ENCODE measurements at regions not wholly inside any gene's neighbourhood (a gene's known extent, or its start where the extent isn't known, plus 50 kb on each side); places are given as distances from the start of the nearest gene placed in this dataset.

DNA sequence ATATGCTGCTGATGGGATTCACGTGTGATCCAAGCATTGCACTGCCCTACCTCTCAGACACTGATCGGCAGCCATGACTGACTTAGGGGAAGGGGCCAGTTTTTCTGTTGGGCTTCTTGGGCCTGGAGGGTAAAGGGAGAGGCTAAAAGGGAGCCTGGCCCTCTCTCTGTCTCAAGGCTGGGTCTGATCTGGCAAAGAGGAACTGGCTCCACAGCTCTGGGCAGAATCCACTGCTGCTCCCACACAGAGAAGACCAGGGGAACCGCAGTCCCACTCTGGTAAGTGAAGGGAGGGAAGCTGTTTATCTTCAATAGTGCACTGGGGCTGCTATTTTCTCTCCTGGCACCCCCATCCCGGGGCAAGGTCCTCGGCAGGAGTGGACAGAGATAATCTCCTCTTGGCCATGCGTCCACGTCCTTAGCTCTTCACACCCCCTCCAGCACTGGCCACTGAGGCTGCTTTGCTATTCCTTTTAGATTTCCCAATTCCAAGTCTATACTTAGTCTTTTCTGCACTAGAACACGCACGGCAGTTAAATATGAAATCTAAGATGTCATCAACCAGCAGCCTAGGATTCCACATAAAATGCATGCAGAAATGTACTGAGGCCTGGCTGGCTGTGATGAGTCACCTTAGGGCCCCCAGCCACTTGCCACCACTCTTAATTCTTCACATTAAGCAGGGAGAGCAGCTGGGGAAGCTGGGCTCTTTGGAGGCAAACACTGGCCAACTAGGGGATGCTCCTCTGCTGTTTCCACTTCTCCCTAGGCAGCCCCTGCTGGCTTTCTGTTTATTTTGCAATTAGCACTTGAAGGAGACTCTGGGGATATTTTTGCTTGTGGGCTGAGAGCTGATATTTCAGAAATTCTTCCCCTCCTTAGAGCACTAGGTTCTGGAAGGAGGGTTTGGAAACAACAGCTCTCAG, 87.8 kb upstream of the ARMC2 start:
- TF ChIP-seq GATA2 (IDR thresholded peaks at IDR 0.05; ENCODE audit: low read depth, low read length), result no peak
- no peak for TF ChIP-seq GATA3 (IDR thresholded peaks at IDR 0.05; ENCODE audit: low read depth, low read length)

DNA sequence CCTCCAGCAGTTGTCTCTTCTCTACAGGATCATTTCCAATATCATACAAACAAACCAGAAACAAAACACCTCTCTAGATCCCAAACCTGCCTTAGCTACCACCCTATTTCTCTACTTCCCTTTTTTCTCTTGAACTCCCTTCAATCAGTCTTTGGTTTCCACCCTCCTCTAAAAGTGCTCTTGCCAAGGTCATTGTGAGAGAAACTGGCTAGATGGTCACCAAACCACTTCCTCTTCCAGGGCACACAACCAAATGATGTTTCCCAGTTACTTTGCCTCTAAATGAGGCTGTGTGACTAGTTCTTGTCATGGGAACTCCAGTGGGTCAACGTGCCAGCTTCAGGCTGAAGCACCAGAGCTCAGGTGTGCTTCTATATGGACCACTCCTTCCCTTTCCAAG, 85.8 kb upstream of the ARMC2 start:
- TF ChIP-seq GATA2 (IDR thresholded peaks at IDR 0.05; ENCODE audit: low read depth, low read length), result no peak
- no peak for TF ChIP-seq GATA3 (IDR thresholded peaks at IDR 0.05; ENCODE audit: low read depth, low read length)

DNA sequence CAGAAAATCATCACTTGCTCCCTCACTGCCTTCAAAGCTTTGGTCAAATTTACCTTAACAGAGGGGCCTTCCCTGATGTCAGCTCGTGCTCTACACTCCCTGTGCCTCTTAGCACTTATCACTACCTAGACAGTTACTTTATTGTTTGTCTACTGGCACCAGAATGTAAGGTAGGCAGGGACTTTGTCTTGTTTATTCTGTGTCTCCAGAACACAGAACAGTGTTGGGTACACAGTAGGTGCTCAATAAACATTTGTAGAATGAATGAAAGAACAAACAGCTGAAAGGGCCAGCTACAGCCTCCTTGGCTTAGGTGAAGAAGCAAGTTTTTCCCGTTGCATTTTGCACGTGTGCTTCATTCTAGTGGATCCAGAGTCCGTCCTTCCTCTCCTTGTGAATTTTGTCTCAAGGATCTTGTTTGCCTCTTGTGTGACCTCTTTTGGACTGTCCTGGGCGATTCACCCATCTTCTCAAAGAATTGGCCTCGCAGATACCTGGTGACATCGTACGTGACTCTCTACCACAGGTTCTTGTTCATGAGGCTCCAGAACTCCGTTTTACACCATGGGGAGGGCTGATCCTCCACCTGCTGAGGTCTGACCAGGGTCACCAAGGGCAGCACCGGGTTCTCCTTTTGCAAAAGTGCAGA, 84.2 kb upstream of the ARMC2 start:
- TF ChIP-seq GATA3 (IDR thresholded peaks at IDR 0.05; ENCODE audit: low read depth, low read length) (no peak), GATA2 (IDR thresholded peaks at IDR 0.05; ENCODE audit: low read depth, low read length) (no peak)

DNA sequence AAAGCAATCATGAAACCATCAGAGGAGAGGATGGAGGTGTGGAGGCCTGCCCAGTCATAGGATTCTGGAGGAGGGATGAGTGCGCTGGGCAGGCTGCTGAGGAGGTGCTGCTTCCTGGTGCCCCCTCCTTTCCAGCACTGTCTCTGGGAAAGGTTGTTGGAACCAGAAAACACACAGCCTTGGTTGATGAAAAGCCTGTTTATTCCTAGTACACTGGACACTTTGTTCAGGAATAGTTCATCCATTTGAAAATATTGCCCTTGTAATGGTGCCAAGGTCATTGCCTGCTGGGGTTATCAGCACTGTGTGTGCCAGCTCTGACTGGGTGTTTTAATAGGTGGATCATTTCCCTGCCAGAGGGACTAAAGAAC, 83.7 kb upstream of the ARMC2 start:
- TF ChIP-seq GATA2 (IDR thresholded peaks at IDR 0.05; ENCODE audit: low read depth, low read length) (no peak), GATA3 (IDR thresholded peaks at IDR 0.05; ENCODE audit: low read depth, low read length) (no peak)

DNA sequence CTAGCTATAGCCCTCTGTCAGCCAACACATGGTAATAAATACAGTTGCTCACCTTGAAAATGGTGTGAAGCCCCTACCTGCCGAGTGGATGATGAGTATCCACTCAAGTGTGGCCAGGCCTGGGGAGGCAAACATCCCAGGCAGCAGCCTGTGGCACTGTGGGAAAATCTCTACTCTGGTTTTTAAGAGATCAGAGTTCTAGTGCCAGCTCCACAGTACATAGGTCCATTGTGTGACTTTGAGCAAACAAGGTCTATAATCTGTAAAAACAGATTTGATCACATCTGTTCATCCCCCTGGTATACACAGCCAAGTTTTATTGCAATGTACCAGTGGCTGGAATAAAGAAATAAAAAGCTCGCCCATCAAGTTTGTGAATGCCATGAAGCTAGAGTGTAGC, 82.7 kb upstream of the ARMC2 start:
- TF ChIP-seq GATA3 (IDR thresholded peaks at IDR 0.05; ENCODE audit: low read depth, low read length), result no peak
- no peak for TF ChIP-seq GATA2 (IDR thresholded peaks at IDR 0.05; ENCODE audit: low read depth, low read length)

DNA sequence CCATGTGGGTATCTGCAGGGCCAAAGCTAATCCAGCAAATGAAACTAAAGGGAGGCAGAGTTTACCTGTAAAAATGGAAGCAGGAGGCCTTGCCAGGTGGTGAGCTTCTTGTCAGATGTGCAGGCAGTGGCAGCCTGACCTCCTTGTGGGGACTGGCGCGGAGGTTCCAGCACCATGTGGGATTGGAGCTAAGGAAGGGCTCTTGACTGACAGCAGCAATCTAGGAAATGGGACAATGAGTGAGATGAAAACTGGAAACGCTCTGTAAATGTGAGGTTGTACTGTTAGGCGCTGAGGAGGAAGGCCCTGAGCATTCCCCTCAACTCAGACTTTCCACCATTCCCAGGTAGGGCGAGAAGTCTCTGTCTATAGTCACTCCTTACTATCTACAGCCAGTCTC, 81.8 kb upstream of the ARMC2 start:
- TF ChIP-seq GATA3 (IDR thresholded peaks at IDR 0.05; ENCODE audit: low read depth, low read length) (no peak), GATA2 (IDR thresholded peaks at IDR 0.05; ENCODE audit: low read depth, low read length) (no peak)

DNA sequence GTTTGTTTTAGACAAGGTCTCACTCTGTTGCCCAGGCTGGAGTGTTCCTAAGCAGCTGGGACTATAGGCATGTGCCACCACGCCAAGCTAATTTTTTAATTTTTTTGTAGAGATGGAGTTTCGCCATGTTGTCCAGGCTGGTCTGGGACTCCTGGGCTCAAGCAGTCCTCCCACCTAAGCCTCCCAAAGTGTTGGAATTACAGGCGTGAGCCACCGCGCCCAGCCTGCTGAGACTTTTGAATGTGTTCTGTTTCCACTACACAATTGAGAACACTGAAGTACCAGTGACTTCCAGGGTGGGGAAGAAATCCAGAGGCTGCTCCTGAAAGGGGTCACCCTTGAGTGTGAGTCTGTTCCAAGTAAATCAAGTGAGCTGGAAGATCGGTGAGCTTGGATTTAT, 81.3 kb upstream of the ARMC2 start:
- TF ChIP-seq GATA2 (IDR thresholded peaks at IDR 0.05; ENCODE audit: low read depth, low read length) (no peak), GATA3 (IDR thresholded peaks at IDR 0.05; ENCODE audit: low read depth, low read length) (no peak)

DNA sequence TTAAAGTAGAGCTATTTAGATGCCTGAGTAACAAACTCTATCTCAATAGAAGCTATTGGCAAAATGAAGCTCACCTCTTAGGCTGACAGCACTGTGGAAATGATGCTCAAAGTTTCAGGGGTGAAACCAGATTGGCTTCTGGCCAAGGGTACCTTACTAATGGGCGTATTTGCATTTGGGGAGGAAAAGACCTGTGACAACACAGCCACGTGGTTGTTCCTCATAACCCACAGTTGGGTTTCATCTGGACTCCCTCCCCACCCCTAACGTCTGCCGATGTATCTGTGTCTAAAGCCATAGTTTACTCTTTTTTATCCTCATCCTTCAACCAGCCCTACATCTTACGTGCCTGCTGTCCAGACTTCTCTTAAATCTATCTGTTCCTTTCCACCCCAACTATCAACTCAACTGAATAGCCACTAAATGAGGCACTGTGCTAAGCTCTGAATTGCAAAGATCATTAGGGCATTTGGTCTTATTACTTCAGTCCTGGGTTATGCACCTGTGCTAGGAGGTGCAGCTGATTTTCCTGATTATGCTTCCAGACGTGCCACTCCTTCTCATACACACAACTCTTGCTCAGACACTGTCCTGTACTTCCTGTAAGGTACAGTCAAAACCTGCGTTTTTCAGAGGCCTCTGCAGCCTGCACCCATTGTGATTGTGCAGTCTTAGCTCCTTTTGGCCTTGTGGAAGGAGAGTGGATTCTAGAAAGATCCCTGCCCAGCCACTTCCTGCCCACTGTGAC, 80.6 kb upstream of the ARMC2 start:
- TF ChIP-seq GATA3 (IDR thresholded peaks at IDR 0.05; ENCODE audit: low read depth, low read length) (no peak), GATA2 (IDR thresholded peaks at IDR 0.05; ENCODE audit: low read depth, low read length) (no peak)

DNA sequence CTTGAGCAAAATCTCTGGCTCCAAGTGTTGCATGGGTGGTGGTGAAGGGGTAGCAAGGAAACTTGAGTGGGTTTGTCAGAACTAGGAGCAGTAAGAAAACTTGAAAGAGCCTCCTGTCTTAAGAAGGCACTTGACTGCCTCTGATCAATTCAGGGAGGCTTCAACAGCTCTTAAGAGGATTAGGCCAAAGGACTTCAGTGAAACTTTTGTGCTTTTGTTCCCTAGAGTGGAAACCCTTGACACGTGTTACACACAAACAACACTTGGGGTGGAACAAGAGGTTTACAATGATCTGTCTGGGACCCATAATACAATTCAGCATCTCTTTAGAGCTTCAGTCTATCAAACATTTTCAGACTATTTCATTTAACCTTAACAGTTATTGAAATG, 80.1 kb upstream of the ARMC2 start:
- TF ChIP-seq GATA2 (IDR thresholded peaks at IDR 0.05; ENCODE audit: low read depth, low read length) (no peak), GATA3 (IDR thresholded peaks at IDR 0.05; ENCODE audit: low read depth, low read length) (no peak)

DNA sequence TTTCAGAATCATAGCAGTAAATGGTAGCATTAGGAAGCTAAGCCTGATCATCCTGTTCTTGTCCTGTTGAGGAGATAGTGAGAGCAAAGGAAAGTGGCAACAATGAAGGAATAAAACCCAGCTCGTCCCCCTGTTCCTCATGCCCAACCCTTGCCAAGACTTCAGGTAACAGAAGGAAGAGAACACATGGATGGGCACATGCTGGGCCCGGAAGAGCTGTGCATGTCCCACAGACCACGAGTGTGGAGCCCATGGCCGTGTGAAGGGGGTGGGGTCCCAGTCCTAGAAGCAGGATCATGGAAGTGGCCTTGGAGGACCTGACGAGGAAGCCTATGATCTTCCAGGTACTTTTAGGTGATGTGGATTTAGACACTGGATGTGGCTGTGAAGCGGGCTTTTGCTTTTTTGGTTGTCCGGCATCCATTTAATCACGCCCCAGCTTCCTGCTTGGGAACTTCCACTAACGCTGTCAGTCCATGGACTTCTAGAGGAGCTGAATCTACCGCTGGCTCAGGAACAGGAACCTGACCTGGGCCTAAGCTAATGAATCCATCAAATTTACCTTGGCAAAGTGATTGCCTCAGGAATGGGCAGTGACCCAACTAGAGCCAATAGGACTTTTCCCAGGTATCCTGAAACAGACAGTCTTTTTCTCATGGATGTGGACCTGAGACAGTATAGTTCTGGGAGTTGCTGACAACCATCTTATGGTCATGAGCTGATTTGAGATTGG, 79.3 kb upstream of the ARMC2 start:
- TF ChIP-seq GATA3 (IDR thresholded peaks at IDR 0.05; ENCODE audit: low read depth, low read length) (no peak), GATA2 (IDR thresholded peaks at IDR 0.05; ENCODE audit: low read depth, low read length) (no peak)

DNA sequence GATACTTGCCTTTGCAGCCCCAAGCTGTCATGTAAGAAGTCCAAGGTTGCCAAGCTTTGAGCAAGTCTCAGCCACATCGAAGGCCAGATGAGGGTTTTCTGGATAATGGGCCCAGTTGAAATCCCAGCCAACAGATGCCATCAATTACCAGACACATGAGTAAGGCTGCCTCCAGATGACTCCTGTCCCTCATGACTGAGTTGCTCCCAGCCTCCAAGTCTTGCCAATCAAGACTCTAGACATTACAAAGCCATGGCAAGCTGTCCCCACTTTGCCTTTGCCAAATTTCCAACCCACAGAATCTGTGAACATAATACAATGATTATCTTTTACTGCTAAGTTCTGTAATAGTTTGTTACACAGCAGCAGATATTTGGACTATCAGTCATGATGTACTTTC, 76.8 kb upstream of the ARMC2 start:
- TF ChIP-seq GATA2 (IDR thresholded peaks at IDR 0.05; ENCODE audit: low read depth, low read length), result no peak
- no peak for TF ChIP-seq GATA3 (IDR thresholded peaks at IDR 0.05; ENCODE audit: low read depth, low read length)

DNA sequence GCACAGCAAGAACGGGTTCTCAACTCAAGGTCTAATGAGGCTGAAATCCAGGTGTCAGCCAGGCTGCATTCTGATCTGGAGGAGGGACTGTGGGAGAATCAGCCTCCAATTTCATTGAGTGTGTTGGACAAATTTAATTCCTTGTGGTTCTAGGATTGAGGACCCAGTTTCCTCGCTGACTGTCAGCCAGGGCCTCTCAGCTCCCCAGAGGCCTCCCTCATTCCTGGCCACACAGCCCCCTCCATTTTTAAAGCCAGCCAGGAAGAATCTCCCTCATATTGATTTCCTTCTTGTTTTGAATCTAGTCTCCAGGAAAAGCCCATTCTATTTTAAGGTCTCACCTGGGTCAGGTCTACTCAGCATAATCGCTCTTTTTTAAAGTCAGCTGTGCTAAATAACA, 73.7 kb upstream of the ARMC2 start:
- no peak for TF ChIP-seq GATA3 (IDR thresholded peaks at IDR 0.05; ENCODE audit: low read depth, low read length)
- TF ChIP-seq GATA2 (IDR thresholded peaks at IDR 0.05; ENCODE audit: low read depth, low read length), result no peak

DNA sequence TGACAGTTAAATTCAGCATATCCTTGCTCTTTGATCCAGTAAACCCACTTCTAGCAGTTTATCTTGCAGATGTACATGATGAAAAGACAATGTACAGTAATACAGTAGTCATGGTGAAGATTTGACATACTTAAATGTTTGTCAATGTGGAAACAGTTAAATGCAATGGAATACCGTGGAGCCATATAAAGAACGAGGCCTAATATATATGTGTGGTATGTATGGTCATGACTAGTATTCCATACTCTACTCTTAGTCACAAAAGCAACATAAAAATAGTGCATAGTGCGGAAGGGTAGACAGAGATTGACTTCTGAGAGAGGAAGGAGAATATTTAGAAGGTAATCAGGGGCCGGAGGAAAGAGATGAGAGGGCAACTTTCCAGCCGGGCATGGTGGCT, 70.7 kb upstream of the ARMC2 start:
- TF ChIP-seq GATA2 (IDR thresholded peaks at IDR 0.05; ENCODE audit: low read depth, low read length), result no peak
- TF ChIP-seq GATA3 (IDR thresholded peaks at IDR 0.05; ENCODE audit: low read depth, low read length), result no peak

Measured in SH-SY5Y (cell line).